ENCODE measurements at regions not wholly inside any gene's neighbourhood (a gene's known extent, or its start where the extent isn't known, plus 50 kb on each side); places are given as distances from the start of the nearest gene placed in this dataset.
"Not testable (repeated sequence)": the region's sequence is repeated elsewhere in the genome, so short reads cannot be mapped to it uniquely, and the experiment has no call there.

DNA sequence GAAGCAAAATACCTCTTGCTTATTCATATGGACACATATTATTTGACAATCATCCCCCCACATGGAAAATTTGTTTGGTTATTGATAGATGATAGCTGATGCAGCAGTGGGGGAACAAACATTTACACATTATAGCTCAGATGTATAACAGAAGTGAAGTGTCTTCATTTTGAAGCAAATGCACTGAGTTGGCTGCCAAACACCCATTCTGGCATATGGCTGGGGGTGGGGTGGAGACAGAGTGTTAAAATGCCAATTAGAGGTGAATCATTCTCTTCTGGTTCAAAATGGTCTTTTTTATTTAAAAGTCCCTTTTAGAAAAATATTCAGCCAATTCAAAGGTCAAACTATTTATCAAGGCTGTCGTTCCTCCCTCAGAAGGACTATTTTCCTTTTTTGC is 157.3 kb upstream of the TRPC6 start:
- peak; percentile 79 for DNase-seq

DNA sequence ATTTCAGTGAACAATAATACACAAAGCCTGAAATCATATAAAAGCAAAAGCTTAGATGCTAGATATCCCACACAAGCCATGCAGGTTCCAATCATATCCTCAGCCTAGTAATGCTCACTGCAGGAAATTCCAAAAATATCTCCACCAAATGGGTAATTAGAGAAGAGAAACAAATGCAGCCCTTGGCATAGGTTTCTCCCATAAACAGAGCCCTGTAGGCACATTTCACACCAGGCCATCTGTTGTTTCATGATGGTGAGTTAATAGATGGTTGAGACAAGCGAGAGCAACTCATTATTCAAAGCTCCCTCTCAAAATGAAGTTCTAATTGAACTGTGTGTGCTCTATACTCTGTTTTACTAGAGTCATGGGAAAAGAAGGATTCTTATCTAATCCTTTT is 154.6 kb upstream of the TRPC6 start:
- peak; percentile 72 for DNase-seq

DNA sequence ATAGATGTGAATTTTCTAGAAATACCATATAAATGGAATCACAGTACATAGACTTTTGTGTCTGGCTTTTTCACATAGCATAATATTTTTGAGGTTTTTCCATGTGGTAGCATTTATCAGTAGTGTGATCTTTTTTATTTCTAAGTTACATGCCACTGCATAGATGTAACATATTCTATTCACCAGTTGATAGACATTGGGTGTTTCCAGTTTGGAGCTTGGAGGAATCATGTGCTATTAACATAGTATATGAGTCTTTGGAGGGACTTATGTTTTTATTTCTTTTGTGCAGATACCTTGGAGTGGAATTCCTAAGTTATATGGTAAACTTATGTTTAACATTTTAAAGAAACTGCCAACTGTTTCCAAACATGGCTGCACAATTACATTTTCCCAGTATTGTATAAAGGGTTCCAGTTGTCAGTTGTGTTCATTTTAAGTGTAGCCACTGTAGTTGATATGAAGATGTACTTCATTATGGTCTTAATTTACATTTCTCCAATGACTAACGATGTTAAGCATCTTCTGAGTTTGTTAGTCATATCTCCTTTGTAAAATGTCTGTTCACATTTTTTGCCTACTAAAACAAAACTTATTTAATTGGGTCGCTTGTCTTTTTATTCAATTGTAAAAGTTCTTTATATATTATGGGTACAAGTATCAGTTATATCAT is 145.7 kb upstream of the TRPC6 start:
- DNase-seq = no peak

DNA sequence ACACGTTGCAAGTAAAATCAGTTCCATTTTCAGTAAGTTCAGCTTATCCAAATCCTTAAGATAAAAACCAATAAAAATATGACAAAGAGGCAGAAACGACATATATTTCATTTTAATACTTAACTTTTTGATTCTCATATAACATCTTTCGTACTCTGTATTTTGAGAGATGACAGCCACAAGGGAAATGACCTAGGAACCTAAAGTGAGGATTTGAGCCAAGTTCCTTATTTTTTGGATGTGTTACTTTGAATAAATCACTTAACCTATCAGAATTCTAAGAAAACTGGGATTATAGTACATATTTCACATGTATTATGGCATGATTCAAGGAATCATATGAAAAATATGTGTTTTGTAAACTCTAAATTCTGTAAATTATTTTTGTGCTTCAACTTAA is 143.6 kb upstream of the TRPC6 start:
- DNase-seq = no peak

DNA sequence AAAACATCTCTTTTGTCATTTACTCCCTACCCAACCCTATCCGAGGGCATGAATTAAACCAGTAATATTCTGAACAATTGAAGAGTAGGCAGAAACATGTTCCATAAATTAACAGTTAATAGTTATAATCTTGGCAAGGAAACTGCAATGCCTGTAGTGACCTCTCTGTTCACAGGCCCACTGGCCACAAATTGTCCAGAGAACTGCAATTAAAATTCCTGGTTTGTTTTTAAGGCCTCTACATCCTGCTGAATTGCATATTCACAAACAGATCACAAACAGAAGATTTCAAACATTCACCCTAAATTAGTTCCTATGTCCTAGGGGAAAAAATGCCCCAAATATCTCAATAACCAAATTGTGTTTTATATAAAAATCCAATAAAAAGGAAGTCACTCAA is 143.2 kb upstream of the TRPC6 start:
- DNase-seq = no peak

DNA sequence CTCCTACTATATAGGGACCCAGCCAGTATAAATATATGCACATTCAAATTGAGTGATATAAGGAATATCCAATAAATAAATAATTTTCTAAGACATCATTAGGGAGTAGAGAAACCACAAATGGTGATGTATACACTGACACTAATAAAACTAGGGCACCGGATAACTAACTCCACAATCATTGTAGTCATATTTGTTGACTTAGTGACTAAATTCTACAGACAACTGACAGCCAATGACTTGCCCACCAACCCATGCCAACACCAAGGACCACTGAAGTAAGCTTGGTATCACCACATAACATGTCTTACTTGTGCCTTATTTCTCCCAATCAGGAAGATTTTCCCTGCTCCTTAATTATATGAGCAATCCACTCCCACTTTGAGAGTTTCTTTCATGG is 139.6 kb upstream of the TRPC6 start:
- DNase-seq = no peak

DNA sequence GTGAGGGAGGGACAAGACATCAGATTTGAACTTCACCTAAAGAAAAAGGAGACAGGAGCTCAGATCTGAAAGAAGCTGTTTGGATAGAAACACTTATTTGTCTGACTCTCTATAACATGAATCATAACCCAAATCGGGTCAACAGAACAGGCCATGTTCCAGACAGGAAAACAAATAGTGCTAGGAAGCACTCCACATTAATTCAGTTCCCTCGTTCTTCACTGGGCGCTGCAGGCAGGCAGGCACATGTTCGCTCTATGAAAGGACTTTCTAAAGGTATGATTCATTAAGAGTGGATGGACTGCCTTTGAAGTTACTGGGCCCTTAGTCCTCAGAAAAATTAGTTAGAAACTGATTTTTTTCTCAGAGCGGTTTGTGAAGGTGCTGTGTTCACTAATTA is 137.5 kb upstream of the TRPC6 start:
- no peak for DNase-seq

DNA sequence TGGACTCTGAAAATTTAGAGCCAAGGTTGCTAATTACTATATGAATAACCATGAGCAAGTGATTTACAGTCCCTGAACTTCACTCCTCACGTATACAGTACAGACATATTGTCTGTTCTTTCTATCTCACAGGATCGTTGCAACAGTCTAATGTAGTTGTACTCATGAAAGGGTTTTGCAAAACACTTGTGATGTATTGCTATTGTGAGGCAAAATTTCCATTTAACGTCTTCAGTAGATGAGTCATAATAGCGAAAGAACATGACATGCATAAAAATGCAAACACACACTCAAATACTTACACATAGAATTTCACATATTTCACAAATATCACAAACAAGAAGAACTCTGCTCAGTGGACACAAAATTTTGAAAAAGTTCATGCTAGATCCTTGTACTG is 134.6 kb upstream of the TRPC6 start:
- no peak for DNase-seq

DNA sequence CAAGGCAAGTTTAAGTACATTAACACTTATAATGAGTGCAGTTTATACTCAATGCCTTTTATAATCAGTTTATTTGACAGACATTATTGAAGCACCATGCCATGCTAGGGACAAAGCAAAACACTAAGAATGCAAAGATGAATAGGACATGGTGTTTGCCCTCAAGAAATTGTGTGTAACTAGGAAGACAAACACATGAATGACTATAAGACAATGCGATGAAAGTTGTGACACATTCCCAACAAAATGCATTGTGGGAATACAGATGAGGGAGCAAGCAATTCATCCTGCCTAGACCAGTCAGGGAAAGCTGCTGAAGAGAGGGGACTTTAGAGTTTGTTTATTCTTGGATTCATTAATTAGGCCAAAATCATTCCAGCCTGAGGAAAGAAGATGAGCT is 133.8 kb upstream of the TRPC6 start:
- no peak for DNase-seq

DNA sequence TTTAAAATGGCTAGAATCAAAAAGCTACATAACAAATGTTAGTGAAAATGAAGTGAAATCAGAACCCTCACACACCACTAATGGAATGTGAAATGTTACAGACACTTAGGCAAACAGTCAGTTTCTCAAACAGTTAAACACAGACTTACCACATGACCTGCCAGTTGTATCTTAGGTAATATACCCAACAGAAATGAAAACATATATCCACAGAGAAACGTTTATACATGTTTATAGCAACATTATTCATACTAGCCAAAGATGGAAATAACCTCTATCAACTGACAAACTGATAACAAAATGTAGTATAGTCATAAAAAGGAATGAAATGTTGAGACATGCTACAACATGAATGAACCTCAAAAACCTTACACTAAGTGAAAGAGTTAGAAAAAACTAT is 131.5 kb upstream of the TRPC6 start:
- no peak for DNase-seq

DNA sequence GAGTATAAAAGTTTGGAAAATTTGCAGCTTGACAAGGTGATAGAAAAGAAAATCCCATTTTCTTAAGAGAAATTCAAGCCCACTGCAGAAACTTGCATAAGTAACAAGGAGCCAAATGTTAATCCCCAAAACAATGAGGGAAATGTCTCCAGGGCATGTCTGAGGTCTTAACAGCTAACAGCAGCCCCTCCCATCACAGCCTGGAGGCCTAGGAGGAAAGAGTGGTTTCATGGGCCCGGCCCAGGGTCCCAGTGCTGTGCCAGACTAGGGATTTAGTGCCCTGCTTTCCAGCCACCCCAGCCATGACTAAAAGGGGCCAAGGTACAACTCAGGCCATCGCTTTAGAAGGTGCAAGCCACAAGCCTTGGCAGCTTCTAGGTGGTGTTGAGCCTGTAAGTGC is 123.7 kb upstream of the TRPC6 start:
- DNase-seq = no peak

DNA sequence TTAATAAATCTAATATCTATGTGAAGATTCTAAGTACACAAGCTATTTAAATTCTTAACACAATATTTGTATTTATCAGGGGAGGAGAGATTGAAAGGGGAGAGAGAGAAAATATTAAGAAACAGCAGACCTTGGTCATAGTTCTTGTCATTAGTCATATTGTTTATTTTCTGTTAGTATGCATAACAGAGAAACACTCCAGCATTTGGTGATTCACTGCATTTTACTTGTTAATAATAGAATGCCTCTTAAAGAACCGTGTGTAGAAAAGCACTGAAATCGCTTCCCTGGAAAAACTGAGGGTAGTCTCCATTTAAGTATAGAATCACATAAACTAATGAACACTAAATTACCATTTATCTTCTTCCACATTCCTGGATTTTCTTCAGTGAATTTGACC is 122.7 kb upstream of the TRPC6 start:
- DNase-seq = no peak

DNA sequence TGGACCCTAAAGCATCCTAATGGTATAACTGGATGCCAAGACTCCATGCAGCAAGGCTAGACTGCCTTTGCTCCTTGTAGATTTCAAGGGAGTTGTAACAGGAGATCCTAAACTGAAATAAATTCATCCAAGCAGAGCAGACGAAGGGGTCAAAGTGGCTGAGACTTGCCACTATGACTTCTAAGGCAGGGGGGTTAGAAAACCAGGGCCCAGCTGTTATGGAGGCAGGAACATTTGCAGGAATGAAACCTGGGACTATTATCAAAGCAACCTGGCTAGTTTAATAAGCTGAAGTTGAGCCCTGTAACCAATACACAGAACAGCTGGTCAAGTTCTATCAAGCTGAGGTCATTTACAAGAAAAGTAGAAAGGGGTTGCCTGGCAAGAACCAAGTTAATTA is 122.2 kb upstream of the TRPC6 start:
- no peak for DNase-seq

DNA sequence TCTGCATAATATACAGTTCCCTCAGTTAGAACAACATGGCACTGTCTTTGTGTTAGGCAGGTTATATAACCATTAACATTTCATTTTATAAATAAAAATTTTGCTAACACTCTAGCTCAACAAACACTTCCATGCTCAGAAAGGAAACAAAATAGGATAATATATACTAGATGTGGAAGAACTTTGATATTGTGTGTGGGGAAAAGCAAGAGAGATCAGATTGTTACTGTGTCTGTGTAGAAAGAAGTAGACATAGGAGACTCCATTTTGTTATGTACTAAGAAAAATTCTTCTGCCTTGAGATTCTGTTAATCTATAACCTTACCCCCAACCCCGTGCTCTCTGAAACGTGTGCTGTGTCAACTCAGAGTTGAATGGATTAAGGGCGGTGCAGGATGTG is 111.1 kb upstream of the TRPC6 start:
- DNase-seq = not testable (repeated sequence)

DNA sequence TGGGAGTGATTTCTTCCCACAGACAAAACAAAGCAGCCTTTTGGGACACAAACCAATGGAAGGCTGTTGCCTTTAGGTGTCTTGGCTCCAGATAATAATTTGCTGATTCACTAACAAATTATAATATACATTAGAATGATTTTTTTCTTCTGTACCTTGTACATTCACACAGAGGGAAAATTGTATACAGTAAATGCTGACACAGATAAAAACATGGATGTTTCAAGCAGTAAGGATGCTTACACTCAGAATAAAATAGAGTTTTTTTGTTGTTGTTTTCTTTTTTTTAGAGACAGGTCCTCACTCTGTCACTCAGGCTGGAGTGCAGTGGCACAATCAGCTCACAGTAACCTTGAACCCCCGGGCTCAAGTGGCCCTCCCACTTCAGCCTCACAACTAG is 109.2 kb upstream of the TRPC6 start:
- no peak for DNase-seq

DNA sequence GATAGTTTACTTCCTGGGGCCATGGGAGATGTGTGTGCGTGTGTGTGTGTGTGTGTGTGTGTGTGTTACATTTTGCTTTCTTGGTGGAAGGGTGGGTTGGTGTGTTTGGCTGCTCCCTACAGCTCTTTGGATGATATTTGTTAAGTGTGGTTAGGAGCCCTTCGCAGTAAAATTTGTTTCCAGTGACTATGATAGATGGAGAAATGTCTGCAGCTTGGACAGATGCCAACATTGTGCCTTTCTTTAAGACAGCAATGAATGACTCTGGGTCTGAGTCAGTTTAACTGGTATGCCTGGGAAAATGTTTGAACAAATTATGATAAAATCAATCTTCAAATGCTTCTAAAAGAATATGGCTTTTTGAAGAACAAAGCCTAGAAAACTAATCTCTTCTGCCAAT is 102.7 kb upstream of the TRPC6 start:
- DNase-seq = no peak

DNA sequence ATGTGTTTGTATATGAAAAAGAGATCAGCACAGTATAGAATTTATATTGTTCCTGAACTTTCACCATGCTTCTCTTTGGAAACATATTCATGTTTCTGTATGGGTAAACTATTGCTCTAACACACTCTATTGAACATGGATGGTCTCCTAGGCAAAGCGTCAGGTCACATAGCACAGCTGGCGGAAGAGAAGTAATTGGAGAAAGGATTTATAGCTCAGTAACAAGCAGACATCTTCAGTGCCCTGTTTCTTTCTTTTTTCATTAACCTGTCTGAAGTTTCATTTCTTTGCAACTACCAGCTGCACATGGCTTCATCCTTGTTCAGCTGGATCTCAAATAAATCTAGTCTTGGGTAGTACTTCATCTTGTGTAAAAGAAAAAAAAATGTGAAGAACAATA is 84.4 kb upstream of the TRPC6 start:
- no peak for DNase-seq

DNA sequence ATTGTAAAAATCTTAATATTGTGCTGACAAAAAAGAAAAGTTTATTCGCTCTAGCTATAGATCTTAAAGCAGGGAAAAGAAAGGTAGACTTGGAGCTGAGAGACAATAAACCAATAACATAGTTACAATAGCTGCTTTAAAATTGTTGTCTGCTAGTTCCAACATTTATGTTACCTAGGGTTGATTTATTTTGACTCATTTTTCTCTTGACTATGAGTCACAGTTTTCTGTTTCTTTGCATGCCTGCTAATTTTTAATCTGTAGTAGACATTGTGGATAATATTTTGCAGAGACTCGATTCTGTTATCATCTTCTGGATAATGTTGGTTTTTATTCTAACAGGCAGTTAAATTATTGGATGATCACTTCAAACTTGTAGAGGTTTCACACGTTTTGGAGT is 83.1 kb upstream of the TRPC6 start:
- DNase-seq = no peak

DNA sequence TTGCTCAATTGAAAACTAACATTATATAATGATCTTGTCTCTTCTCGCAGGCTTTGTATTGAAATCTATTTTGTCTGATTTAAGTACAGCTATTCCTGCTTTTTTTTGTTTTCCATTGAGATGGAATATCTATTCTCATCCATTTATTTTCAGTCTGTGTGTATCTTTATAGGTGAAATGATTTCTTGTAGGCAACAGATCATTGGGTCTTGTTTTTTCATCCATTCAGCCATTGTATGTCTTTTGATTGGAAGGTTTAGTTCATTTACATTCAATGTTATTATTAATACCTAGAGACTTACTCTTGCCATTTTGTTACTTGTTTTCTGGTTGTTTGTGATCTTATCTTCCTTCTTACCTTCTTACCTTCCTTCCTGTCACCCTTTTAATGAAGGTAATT is 77.8 kb upstream of the TRPC6 start:
- no peak for DNase-seq
